Heart left ventricle (tissue), 16 donors: ENCODE measurements at regions not wholly inside any gene's neighbourhood (a gene's known extent, or its start where the extent isn't known, plus 50 kb on each side); places are given as distances from the start of the nearest gene placed in this dataset.

ENCODE experiments used
- ATAC-seq, 4 donors: fragments of 200-7000 bp; cut with Tn5 transposase; one replicate each; pipeline ENCODE4 v1.9.1; 2020 to 2022; ENCODE audit warnings: moderate library complexity in 4 of 4, mild to moderate bottlenecking in 3 of 4, moderate number of reproducible peaks in 1 of 4
- DNase-seq, 5 donors: peaks; one replicate each; pipeline ENCODE4 v3.0.0-alpha.2; 2020
- H3K27ac ChIP-seq, 12 donors: fragments of 200-600 bp; sonication (generic) in 4 of 12; one replicate each; pipeline versions ENCODE4 v1.5.0 to v1.8.0; 2016 to 2022; ENCODE audit warnings: mild to moderate bottlenecking in 2 of 12
- H3K27me3 ChIP-seq, 9 donors: fragments of 200-600 bp; sonication (generic) in 2 of 9; one replicate each; pipeline versions ENCODE4 v1.5.1 to v1.8.0; 2016 to 2022; ENCODE audit warnings: mild to moderate bottlenecking in 3 of 9
- H3K36me3 ChIP-seq, 9 donors: fragments of 200-600 bp; sonication (generic) in 2 of 9; one replicate each; pipeline versions ENCODE4 v1.5.0 to v1.8.0; 2018 to 2022; ENCODE audit warnings: mild to moderate bottlenecking in 2 of 9
- H3K4me1 ChIP-seq, 12 donors: fragments of 200-600 bp; sonication (generic) in 4 of 12; one replicate each; pipeline versions ENCODE4 v1.5.0 to v1.8.0; 2016 to 2022; ENCODE audit warnings: mild to moderate bottlenecking in 3 of 12
- H3K4me3 ChIP-seq, 12 donors: fragments of 200-600 bp; sonication (generic) in 4 of 12; one replicate each; pipeline versions ENCODE4 v1.5.0 to v1.8.0; 2017 to 2022; ENCODE audit warnings: mild to moderate bottlenecking in 9 of 12, moderate library complexity in 4 of 12
- H3K9me3 ChIP-seq, 12 donors: fragments of 200-600 bp; sonication (generic) in 4 of 12; one replicate each; pipeline versions ENCODE4 v1.5.0 to v1.8.0; 2016 to 2022; ENCODE audit warnings: mild to moderate bottlenecking in 1 of 12
- POLR2A ChIP-seq, 2 donors: fragments of 450-650 bp; IDR thresholded peaks; one replicate each; pipeline ENCODE4 v1.6.1; 2017; ENCODE audit warnings: antibody characterized with exemption in 2 of 2, mild to moderate bottlenecking in 2 of 2, moderate library complexity in 2 of 2
- WGBS, 4 donors: extraction: QIAGEN DNeasy Blood & Tissue Kit in 2 of 4; methylation state at CpG; one replicate each; pipeline versions ENCODE4 v1.1.5 to v1.1.7; 2013 to 2018; 5-methylcytosine and 5-hydroxymethylcytosine counted together
- intact Hi-C, 10 donors: fragments of 100-400 bp; cut with DNase I; formaldehyde crosslinking; loops; one replicate each; pipeline versions ENCODE4 v1.11.1 to v1.14.2; 2022
- TF ChIP-seq, protein P1 (sequence below), 12 donors: fragments of 200-600 bp; sonication (generic) in 4 of 12; IDR thresholded peaks; one replicate each; pipeline versions ENCODE4 v1.5.0 to v1.8.0; 2018 to 2022; ENCODE audit warnings: antibody characterized with exemption in 12 of 12, mild to moderate bottlenecking in 5 of 12
- donor health status: ischemic (EF 13 %, LVEDD 7.1; RV severe dilation, severe dysfunction).
- donor health status: healthy with polysubstance abuse.
- donor health status: DM: no; HTN: yes; CAD: no.
- donor health status: DM: no; HTN: no; CAD: no.
- donor health status: ischemic (EF 25% LVEDD 6.9; RV normal size, moderate dysfunction).
- donor health status: ischemic (EF 25% LVEDD 5.7; RV mildly dilated, moderate dysfunction).
- donor health status: healthy.
- donor health status: DM: yes; HTN: yes; CAD: no.
- donor health status: ischemic (EF 35%, LVEDD 5.7; RV mildly dilated, moderate dysfunction).
- donor health status: nonischemic (EF 11% LVEDD 7.7; RV severe dilation, severe dysfunction).
- donor health status: DM: yes; HTN: yes; CAD: no.
- donor health status: PGD.
- donor health status: ischemic (EF 29% LVEDD 5.4; RV normal size, mild dysfunction).
- donor health status: nonischemic (EF 23%, LVEDD 6.1; RV moderate dilation, normal function).

DNA sequence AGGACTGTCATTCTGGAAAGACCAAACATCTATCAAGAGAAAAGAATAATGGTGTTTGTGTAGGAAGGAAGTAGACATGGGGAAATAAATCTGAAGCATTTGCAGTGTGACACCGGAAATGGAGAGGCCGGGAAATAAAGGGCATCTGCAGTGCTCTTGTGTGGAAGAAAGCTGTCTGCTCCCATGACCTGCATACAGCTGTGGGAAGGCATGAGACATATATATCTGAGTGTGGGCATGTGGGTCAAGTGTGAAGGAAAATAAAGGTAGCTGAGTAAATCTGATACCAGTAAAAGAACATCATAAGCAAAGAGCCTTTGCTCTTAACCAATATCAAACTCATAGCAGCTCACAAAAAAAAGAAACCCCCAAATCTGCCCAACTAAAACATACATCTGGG, 72.1 kb upstream of the OR5AK2 start:
- Histone ChIP-seq H3K27ac (no peak overlapping the region), H3K9me3 (peaks cover 0 to 9% (median 0%) of the 10 kb centered on the region in 12 donors), H3K4me3 (no peak overlapping the region), H3K4me1 (no peaks in the 10 kb centered on the region), H3K27me3 (no peaks in the 10 kb centered on the region), H3K36me3 (no peaks in the 10 kb centered on the region)
- WGBS, 4 donors = 45 to 62% (median 54%) methylated on average over 2 of the region's 2 CpGs
- TF ChIP-seq POLR2A (IDR thresholded peaks at IDR 0.05) = no peak
- TF ChIP-seq, protein P1, sequence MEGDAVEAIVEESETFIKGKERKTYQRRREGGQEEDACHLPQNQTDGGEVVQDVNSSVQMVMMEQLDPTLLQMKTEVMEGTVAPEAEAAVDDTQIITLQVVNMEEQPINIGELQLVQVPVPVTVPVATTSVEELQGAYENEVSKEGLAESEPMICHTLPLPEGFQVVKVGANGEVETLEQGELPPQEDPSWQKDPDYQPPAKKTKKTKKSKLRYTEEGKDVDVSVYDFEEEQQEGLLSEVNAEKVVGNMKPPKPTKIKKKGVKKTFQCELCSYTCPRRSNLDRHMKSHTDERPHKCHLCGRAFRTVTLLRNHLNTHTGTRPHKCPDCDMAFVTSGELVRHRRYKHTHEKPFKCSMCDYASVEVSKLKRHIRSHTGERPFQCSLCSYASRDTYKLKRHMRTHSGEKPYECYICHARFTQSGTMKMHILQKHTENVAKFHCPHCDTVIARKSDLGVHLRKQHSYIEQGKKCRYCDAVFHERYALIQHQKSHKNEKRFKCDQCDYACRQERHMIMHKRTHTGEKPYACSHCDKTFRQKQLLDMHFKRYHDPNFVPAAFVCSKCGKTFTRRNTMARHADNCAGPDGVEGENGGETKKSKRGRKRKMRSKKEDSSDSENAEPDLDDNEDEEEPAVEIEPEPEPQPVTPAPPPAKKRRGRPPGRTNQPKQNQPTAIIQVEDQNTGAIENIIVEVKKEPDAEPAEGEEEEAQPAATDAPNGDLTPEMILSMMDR (IDR thresholded peaks at IDR 0.05) = no peak
- DNase-seq (no peak), ATAC-seq (no peak)
- intact Hi-C loops = no loop called here

DNA sequence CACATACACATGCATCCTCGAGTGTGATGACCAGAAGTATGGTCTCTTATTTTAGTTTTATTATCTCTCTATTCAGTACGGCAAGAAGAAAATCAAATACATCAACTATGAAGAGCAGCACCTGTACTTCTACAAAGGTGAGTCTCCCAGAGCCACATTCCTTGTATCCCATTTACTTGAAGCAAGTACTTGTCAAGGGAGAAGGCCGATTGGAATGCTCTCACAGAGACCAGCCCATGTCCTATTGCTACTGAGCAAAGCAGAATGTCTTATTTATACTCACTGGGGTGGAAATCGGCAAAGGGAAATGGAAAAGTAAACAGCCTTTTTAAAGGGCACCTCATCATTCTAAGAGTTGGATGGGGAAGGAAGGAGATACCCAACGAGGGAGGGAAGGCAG, 72.6 kb upstream of the OR5AK2 start:
- no peak for DNase-seq
- peaks cover 0 to 8% (median 0%) of the 10 kb centered on the region in 12 donors for H3K9me3 ChIP-seq
- intact Hi-C loops = no loop called here
- H3K4me1 ChIP-seq = no peaks in the 10 kb centered on the region
- TF ChIP-seq, protein P1 (IDR thresholded peaks at IDR 0.05) = no peak
- TF ChIP-seq POLR2A (IDR thresholded peaks at IDR 0.05) = no peak
- no peak overlapping the region for H3K4me3 ChIP-seq
- no peaks in the 10 kb centered on the region for H3K27me3 ChIP-seq
- H3K36me3 ChIP-seq = no peaks in the 10 kb centered on the region
- WGBS, 4 donors = 59 to 65% (median 60%) methylated on average over 5 of the region's 5 CpGs
- H3K27ac ChIP-seq = no peak overlapping the region
- ATAC-seq = no peak

DNA sequence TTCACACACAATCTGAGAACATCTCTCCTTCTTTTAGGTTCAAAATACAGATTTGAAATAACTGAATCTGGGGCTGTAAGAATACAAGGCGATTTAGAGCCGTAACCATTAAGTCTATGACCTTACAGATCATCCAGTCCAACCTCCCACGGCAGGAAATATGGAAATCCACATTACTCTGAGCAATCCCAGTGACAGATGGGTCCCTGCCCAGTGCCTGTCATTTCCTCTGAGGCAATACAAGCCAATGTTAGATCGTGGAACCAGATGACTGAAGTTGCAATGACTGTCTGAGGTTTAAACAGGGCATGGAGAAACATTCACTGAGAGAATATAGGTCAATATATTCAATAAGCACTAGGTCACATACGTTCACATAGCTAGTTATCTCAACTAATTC, 77.4 kb upstream of the OR5AK2 start:
- no peak for TF ChIP-seq POLR2A (IDR thresholded peaks at IDR 0.05)
- TF ChIP-seq, protein P1 (IDR thresholded peaks at IDR 0.05) = no peak
- Histone ChIP-seq H3K4me3 (no peak overlapping the region), H3K9me3 (peaks cover 0 to 2% (median 0%) of the 10 kb centered on the region in 12 donors), H3K4me1 (no peaks in the 10 kb centered on the region), H3K36me3 (no peaks in the 10 kb centered on the region), H3K27ac (no peak overlapping the region), H3K27me3 (no peaks in the 10 kb centered on the region)
- WGBS, 4 donors = 49 to 59% (median 53%) methylated on average over 5 of the region's 5 CpGs
- ATAC-seq (no peak), DNase-seq (no peak)
- intact Hi-C loops = no loop called here

DNA sequence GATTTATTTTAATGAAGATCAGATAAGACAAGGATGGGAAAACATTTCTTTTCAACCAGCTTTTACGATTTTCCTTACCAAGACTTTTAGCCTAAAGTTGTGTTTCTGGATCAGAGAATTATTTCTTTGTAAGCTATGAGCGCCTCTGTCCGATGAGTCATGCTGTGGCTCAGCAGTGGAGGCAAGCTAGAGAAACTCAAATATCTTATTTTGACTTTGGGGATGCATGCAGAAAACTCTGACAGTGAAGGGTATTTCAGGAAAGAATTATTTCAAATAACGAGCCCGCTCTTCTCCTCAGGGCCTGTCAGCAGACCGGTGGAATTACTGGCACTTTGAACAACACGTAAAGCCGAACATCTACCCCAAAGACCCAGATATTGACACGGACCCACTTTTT, 77.9 kb upstream of the OR5AK2 start:
- TF ChIP-seq POLR2A (IDR thresholded peaks at IDR 0.05) = no peak
- TF ChIP-seq, protein P1 (IDR thresholded peaks at IDR 0.05) = no peak
- Histone ChIP-seq H3K4me1 (no peaks in the 10 kb centered on the region), H3K27me3 (no peaks in the 10 kb centered on the region), H3K4me3 (no peak overlapping the region), H3K27ac (no peak overlapping the region), H3K36me3 (no peaks in the 10 kb centered on the region), H3K9me3 (peaks cover 0 to 2% (median 0%) of the 10 kb centered on the region in 12 donors)
- intact Hi-C loops = no loop called here
- no peak for ATAC-seq
- WGBS, 4 donors = 86 to 91% (median 89%) methylated on average over 9 of the region's 9 CpGs
- DNase-seq = no peak
